ENCODE measurements at regions not wholly inside any gene's neighbourhood (a gene's known extent, or its start where the extent isn't known, plus 50 kb on each side); places are given as distances from the start of the nearest gene placed in this dataset.

DNA sequence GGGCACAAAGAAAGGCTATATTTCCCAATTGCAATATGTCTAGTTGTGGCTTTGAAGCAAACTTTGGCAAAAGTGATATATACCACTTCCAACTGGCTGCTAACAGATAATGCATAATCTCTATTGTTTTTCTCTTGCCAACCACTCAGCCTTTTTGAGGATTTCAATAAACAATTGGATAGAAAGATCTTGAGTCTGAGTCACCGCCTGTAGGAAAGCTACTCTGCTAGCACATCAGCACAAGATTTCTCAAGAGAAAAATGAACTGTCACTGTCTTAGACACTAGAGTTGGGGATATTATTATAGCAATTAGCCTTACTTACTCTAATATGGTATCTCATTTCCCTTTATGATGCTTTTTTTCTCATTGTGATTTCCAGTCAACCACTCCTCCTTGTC is 119.7 kb downstream of the SST start:
- intact Hi-C loops (cut with DNase I), result no loop called here

DNA sequence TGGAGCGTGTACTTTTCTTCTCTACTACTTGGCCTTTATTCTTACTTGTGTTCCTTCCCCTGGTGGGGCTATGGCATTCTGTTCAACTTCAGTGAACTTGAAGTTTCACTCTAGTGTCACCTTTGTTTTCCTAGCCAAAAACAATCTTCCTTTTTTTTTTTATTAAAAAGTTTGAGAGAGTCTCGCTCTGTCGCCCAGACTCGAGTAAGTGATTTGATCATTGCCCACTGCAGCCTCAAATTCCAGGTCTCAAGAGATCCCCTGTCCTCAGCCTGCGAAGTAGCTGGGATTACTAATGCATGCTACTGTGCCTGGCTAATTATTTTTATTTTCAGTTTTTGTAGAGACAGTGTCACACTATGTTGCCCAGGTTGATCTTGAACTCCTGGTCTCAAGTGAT is 124.8 kb downstream of the SST start:
- Histone ChIP-seq H3K4me1 (no peaks in the 10 kb centered on the region), H3K4me3 (no peak overlapping the region), H3K27ac (no peak overlapping the region), H3K27me3 (peaks cover 0 to 4% of the 10 kb centered on the region in 2 donors), H3K36me3 (replicated peaks in 1 of 2; ENCODE audit: insufficient read depth in 1 of 2, low read depth in 2 of 2) (no peaks in the 10 kb centered on the region), H3K9me3 (no peaks in the 10 kb centered on the region)
- no peak for DNase-seq
- WGBS, 2 donors, result 66 to 67% methylated on average over 5 of the region's 5 CpGs
- intact Hi-C loops (cut with DNase I), result no loop called here
- no peak for ATAC-seq
- TF ChIP-seq, protein P1, sequence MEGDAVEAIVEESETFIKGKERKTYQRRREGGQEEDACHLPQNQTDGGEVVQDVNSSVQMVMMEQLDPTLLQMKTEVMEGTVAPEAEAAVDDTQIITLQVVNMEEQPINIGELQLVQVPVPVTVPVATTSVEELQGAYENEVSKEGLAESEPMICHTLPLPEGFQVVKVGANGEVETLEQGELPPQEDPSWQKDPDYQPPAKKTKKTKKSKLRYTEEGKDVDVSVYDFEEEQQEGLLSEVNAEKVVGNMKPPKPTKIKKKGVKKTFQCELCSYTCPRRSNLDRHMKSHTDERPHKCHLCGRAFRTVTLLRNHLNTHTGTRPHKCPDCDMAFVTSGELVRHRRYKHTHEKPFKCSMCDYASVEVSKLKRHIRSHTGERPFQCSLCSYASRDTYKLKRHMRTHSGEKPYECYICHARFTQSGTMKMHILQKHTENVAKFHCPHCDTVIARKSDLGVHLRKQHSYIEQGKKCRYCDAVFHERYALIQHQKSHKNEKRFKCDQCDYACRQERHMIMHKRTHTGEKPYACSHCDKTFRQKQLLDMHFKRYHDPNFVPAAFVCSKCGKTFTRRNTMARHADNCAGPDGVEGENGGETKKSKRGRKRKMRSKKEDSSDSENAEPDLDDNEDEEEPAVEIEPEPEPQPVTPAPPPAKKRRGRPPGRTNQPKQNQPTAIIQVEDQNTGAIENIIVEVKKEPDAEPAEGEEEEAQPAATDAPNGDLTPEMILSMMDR (IDR thresholded peaks at IDR 0.05), result no peak
- no peak for TF ChIP-seq POLR2A (IDR thresholded peaks at IDR 0.05)

More for the DNA sequence above, 119.7 kb downstream of the SST start:
- ATAC-seq, result no peak
- Histone ChIP-seq H3K4me1 (no peaks in the 10 kb centered on the region), H3K27me3 (no peaks in the 10 kb centered on the region), H3K27ac (no peak overlapping the region), H3K36me3 (replicated peaks in 1 of 2; ENCODE audit: insufficient read depth in 1 of 2, low read depth in 2 of 2) (no peaks in the 10 kb centered on the region), H3K9me3 (no peaks in the 10 kb centered on the region), H3K4me3 (no peak overlapping the region)
- TF ChIP-seq, protein P1 (IDR thresholded peaks at IDR 0.05), result no peak
- no peak for TF ChIP-seq POLR2A (IDR thresholded peaks at IDR 0.05)
- 84 to 94% methylated on average over 1 of the region's 1 CpG for WGBS, 2 donors
- no peak for DNase-seq

DNA sequence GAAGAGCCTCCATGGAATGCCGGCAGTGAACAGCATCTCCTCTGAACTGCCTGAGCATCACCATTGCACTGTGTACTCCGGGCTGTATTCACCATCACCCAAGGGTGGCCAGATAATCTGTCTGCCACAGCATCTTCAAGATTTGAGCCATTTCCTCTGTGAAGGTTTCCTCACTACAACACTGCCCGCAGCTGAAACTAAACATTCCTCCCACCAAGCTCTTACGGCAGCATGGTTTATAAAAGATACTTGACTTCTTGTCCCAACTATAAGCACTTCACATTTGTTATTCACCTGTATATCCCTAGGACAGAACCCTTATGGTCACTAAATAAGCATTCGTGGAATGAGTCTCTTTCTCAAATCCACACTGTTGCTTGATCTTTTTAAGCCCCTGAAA is 125.9 kb downstream of the SST start:
- TF ChIP-seq, protein P1 (IDR thresholded peaks at IDR 0.05), result no peak
- TF ChIP-seq POLR2A (IDR thresholded peaks at IDR 0.05), result no peak
- WGBS, 2 donors, result 70 to 76% methylated on average over 5 of the region's 5 CpGs
- Histone ChIP-seq H3K36me3 (replicated peaks in 1 of 2; ENCODE audit: insufficient read depth in 1 of 2, low read depth in 2 of 2) (no peaks in the 10 kb centered on the region), H3K27ac (no peak overlapping the region), H3K4me3 (no peak overlapping the region), H3K9me3 (no peaks in the 10 kb centered on the region), H3K27me3 (peaks cover 0 to 4% of the 10 kb centered on the region in 2 donors), H3K4me1 (no peaks in the 10 kb centered on the region)
- intact Hi-C loops (cut with DNase I), result no loop called here
- ATAC-seq, result no peak
- no peak for DNase-seq

DNA sequence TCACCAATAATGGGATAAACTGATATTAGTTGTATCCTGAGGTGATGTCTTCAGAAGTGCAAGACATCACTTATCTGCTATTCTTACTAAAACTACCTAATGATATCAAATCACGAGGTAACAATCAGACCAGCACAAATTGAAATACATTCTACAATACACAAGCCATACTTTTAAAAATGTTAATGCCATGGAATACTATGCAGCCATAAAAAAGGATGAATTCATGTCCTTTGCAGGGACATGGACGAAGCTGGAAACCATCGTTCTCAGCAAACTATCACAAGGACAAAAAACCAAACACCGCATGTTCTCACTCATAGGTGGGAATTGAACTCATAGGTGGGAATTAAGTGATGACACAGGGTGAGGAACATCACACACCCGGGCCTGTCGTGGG is 129.3 kb downstream of the SST start:
- intact Hi-C loops (cut with DNase I), result no loop called here
- Histone ChIP-seq H3K27ac (no peak overlapping the region), H3K9me3 (no peaks in the 10 kb centered on the region), H3K36me3 (replicated peaks in 1 of 2; ENCODE audit: insufficient read depth in 1 of 2, low read depth in 2 of 2) (no peaks in the 10 kb centered on the region), H3K4me1 (no peaks in the 10 kb centered on the region), H3K4me3 (no peak overlapping the region), H3K27me3 (peaks cover 0 to 4% of the 10 kb centered on the region in 2 donors)
- WGBS, 2 donors, result 65 to 73% methylated on average over 6 of the region's 6 CpGs
- ATAC-seq (no peak), DNase-seq (no peak)
- no peak for TF ChIP-seq POLR2A (IDR thresholded peaks at IDR 0.05)
- TF ChIP-seq, protein P1 (IDR thresholded peaks at IDR 0.05), result no peak

DNA sequence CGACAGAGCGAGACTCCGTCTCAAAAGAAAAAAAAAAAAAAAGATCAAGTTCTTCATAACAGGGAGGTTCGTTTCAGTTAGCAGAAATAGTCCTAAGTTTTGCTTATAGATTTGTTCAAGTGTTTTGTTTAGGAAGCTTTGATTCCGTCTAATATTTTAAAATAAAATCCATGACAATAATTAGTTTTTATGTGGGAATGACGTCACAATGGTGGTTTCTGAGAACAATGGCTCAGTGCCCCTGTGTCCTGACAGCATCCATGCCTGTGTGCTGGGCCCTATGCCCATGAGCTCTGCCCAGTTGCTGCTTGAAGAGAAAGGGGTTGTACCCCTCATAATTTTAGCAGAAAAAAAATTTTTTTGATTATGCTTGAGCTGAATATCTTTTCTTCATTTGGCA is 134.0 kb downstream of the SST start:
- no peaks in the 10 kb centered on the region for H3K9me3 ChIP-seq
- no peak overlapping the region for H3K27ac ChIP-seq
- DNase-seq (no peak), ATAC-seq (no peak)
- WGBS, 2 donors, result 70 to 71% methylated on average over 6 of the region's 6 CpGs
- peaks cover 0 to 2% of the 10 kb centered on the region in 2 donors for H3K27me3 ChIP-seq
- TF ChIP-seq, protein P1 (IDR thresholded peaks at IDR 0.05), result no peak
- no peaks in the 10 kb centered on the region for H3K4me1 ChIP-seq
- no peaks in the 10 kb centered on the region for H3K36me3 ChIP-seq (replicated peaks in 1 of 2; ENCODE audit: insufficient read depth in 1 of 2, low read depth in 2 of 2)
- intact Hi-C loops (cut with DNase I), result no loop called here
- no peak overlapping the region for H3K4me3 ChIP-seq

Data from body of pancreas (tissue), 4 donors.